ENCODE measurements at regions not wholly inside any gene's neighbourhood (a gene's known extent, or its start where the extent isn't known, plus 50 kb on each side); places are given as distances from the start of the nearest gene placed in this dataset.

GRCh38 chr3:54065140-54065539, 57.2 kb upstream of the CACNA2D3 start:
- ATAC-seq, result no peak
- ChIA-PET POLR2A (no interaction called here), CTCF (no interaction called here)
- H3K4me1 Mint-ChIP-seq (ENCODE audit: low read depth), result no peaks in the 10 kb centered on the region
- H3K9me3 Mint-ChIP-seq, result peaks cover 4% of the 10 kb centered on the region
- intact Hi-C loops (cut with micrococcal nuclease), result no loop called here
- TF ChIP-seq CTCF (IDR thresholded peaks at IDR 0.05), result no peak
- DNase-seq, result no peak
- no peak overlapping the region for H3K4me3 Mint-ChIP-seq
- H3K27ac Mint-ChIP-seq, result no peak overlapping the region
- peaks cover 5% of the 10 kb centered on the region for H3K27me3 Mint-ChIP-seq
- H3K36me3 Mint-ChIP-seq (ENCODE audit: low read depth), result no peaks in the 10 kb centered on the region

GRCh38 chr3:54064486-54064885, 57.9 kb upstream of the CACNA2D3 start:
- H3K9me3 Mint-ChIP-seq, result no peaks in the 10 kb centered on the region
- ChIA-PET CTCF (no interaction called here), POLR2A (no interaction called here)
- no peaks in the 10 kb centered on the region for H3K36me3 Mint-ChIP-seq (ENCODE audit: low read depth)
- intact Hi-C loops (cut with micrococcal nuclease), result no loop called here
- H3K4me1 Mint-ChIP-seq (ENCODE audit: low read depth), result no peaks in the 10 kb centered on the region
- no peak for TF ChIP-seq CTCF (IDR thresholded peaks at IDR 0.05)
- peaks cover 5% of the 10 kb centered on the region for H3K27me3 Mint-ChIP-seq
- no peak overlapping the region for H3K4me3 Mint-ChIP-seq
- DNase-seq (no peak), ATAC-seq (no peak)
- no peak overlapping the region for H3K27ac Mint-ChIP-seq

GRCh38 chr3:54062546-54062945, 59.8 kb upstream of the CACNA2D3 start:
- CTCF ChIA-PET, result no interaction called here
- TF ChIP-seq CTCF (IDR thresholded peaks at IDR 0.05), result no peak
- Mint-ChIP-seq H3K36me3 (ENCODE audit: low read depth) (no peaks in the 10 kb centered on the region), H3K27ac (no peak overlapping the region), H3K4me3 (no peak overlapping the region), H3K9me3 (no peaks in the 10 kb centered on the region), H3K27me3 (peaks cover 4% of the 10 kb centered on the region), H3K4me1 (ENCODE audit: low read depth) (no peaks in the 10 kb centered on the region)
- POLR2A ChIA-PET, result no interaction called here
- no peak for ATAC-seq
- intact Hi-C loops (cut with micrococcal nuclease), result no loop called here
- DNase-seq, result no peak

GRCh38 chr3:54056521-54056920, 65.8 kb upstream of the CACNA2D3 start:
- no peak overlapping the region for H3K27ac Mint-ChIP-seq
- CTCF ChIA-PET, result no interaction called here
- POLR2A ChIA-PET, result no interaction called here
- TF ChIP-seq CTCF (IDR thresholded peaks at IDR 0.05), result no peak
- DNase-seq (no peak), ATAC-seq (no peak)
- H3K4me1 Mint-ChIP-seq (ENCODE audit: low read depth), result no peaks in the 10 kb centered on the region
- no peak overlapping the region for H3K4me3 Mint-ChIP-seq
- peaks cover 1% of the 10 kb centered on the region for H3K27me3 Mint-ChIP-seq
- H3K36me3 Mint-ChIP-seq (ENCODE audit: low read depth), result no peaks in the 10 kb centered on the region
- intact Hi-C loops (cut with micrococcal nuclease), result no loop called here
- no peaks in the 10 kb centered on the region for H3K9me3 Mint-ChIP-seq

- CTCF ChIA-PET, result no interaction called here
- H3K27ac Mint-ChIP-seq, result no peak overlapping the region
These were observed 68.5 kb upstream of the CACNA2D3 start for GRCh38 chr3:54053882-54054281.

More at GRCh38 chr3:54053882-54054281, 68.5 kb upstream of the CACNA2D3 start:
- ATAC-seq (no peak), DNase-seq (no peak)
- Mint-ChIP-seq H3K9me3 (no peaks in the 10 kb centered on the region), H3K36me3 (ENCODE audit: low read depth) (no peaks in the 10 kb centered on the region), H3K4me3 (no peak overlapping the region), H3K4me1 (ENCODE audit: low read depth) (no peaks in the 10 kb centered on the region), H3K27me3 (peaks cover 1% of the 10 kb centered on the region)
- TF ChIP-seq CTCF (IDR thresholded peaks at IDR 0.05), result no peak
- POLR2A ChIA-PET, result no interaction called here
- intact Hi-C loops (cut with micrococcal nuclease), result no loop called here
